HG03039 (cell line): ENCODE measurements at regions not wholly inside any gene's neighbourhood (a gene's known extent, or its start where the extent isn't known, plus 50 kb on each side); places are given as distances from the start of the nearest gene placed in this dataset.
"Not testable (repeated sequence)": the region's sequence is repeated elsewhere in the genome, so short reads cannot be mapped to it uniquely, and the experiment has no call there.

Experiments used
- ATAC-seq: cut with Tn5 transposase; IDR thresholded peaks from one replicate; pipeline ENCODE4 v1.9.1; 2021; ENCODE audit warnings: mild to moderate bottlenecking, moderate library complexity; ENCODE audit not compliant: unreplicated experiment

DNA sequence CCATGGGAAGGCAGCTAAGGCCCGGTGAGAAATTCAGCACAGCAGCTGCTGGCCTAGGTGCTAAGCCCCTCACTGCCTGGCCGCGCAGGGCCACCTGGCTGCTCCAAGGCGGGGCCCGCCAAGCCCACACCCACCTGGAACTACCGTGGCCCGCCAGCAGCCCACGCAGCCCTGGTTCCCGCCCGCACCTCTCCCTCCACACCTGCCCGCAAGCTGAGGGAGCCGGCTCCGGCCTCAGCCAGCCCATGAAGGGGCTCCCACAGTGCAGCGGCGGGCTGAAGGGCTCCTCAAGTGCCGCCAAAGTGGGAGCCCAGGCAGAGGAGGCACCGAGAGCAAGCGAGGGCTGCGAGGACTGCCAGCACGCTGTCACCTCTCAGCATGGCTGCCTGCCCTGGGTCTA lies 146.9 kb upstream of the APOOL start:
- ATAC-seq, result not testable (repeated sequence)

DNA sequence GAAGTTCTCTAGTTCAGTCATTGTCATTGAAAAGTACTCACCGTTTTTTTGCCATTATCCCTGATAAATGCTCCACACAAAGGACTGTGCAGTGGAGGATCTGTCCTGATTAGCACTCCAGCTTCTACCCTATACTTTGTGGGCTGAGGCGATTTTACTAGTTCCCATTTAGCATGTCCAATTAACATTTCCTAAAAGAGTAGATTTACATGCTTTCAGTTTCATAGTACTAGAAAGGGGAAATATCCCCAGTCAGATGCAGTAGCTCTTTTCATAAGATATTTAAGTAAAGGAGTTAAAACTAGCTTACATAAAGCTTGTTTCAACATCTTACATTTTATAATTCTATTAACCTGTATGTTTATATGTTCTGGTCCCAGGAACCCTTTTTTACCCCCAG lies 144.9 kb upstream of the APOOL start:
- not testable (repeated sequence) for ATAC-seq

DNA sequence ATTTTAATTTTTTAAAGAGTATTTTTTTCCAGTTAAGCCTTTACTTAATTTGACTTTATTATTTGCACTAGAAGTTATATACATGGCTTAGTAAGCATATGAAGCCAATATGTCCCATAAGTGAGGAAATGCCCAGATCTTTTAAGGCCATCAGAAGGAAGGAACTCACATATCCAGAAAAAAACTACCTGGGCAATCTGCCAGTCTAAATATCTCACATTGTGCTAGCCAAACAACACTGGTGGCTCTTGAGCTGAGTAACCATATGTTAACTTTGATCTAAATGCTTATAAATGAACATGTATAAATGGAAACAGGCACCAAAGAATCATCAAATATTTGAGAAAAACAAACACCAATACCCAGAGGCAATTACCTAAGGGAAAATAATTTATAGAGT lies 138.6 kb upstream of the APOOL start:
- ATAC-seq, result no peak

DNA sequence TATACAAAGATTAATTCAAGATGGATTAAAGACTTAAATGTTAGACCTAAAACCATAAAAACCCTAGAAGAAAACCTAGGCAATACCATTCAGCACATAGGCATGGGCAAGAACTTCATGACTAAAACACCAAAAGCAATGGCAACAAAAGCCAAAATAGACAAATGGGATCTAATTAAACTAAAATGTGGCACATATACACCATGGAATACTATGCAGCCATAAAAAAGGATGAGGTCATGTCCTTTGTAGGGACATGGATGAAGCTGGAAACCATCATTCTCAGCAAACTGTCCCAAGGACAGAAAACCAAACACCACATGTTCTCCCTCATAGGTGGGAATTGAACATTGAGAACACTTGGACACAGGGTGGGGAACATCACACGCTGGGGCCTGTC lies 133.4 kb upstream of the APOOL start:
- not testable (repeated sequence) for ATAC-seq

DNA sequence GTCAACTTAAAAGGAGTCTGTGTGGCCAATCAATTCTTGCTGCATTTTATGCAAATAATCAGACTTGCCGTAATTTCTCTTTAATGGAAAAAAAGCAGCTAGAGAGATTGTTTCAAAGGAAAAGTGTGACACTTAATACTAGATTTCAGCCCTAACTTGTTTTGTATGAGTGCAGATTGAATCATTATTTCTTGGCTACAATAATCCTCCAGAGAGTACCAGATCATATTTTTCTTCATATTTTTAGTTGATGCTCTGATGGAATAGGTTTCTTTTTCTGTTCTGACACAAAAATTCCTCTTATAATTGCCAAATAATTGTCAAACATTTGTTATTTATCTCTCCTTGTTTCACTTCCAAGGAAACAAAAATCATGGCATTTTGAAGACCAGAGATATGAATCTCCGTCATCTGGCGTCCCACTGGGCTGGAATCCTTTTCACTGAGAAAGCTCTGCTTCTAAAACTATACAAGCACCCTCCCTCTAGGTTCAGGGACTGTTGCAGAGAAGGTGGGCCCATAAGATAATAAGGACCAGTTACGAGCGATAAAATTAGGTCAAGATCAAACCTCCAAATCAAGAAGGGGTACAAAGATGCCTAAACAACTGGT lies 131.4 kb upstream of the APOOL start:
- ATAC-seq, result not testable (repeated sequence)

DNA sequence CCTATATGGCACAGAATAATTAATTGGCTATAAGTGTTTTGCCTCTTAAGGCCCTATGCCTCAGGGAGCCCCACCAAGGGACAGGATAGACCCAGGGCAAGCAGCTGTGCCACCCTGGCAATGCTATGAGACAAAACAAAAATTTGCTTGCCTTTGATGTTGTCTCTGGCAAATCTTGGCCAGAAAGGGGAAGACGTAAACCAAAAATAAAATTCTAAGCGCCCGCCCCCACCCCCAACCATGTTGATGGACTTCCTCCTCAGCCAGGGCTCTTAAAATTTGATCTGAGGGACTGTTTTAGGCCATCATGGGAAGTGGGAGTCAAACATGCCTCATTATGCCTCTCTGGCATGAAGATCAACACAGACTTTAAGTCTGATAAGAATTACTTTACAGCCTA lies 130.5 kb upstream of the APOOL start:
- no peak for ATAC-seq

DNA sequence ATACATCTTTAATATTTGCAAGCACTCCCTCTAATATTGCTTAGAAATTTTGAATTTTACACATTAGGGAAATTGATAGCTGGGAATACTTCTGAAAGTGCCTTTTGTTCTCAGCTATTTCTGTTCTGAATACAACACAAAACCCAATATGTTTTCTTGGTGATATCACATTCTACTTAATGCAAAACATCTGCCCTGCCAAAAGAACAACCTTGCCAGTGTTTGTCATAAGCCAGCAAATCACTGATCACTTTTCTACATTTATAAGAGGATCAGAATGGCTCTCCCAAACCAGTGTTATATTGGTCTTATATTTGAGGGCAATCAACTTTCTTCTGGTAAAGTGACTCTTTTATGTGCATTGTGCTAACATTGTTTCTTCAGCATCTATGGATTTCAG lies 126.8 kb upstream of the APOOL start:
- ATAC-seq, result no peak

DNA sequence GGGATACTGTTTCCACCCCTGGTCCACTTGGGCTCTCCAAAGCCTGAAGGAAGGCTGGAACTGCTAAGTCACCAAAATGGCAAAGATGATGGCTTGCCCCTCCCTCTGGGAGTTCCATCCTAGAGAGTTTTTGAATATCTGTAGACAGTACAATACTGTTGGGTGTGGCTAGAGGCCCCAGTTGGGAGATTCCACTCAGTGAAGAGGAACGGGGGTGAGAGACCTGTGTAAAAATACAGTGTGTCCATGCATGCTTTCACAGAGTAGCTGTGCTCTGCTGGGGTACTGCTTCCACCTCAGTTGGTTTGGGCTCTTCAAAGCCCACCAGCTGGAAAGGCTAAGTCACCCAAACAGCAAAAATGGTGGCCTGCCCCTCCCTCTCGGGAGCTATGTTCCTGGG lies 109.8 kb upstream of the APOOL start:
- no peak for ATAC-seq

DNA sequence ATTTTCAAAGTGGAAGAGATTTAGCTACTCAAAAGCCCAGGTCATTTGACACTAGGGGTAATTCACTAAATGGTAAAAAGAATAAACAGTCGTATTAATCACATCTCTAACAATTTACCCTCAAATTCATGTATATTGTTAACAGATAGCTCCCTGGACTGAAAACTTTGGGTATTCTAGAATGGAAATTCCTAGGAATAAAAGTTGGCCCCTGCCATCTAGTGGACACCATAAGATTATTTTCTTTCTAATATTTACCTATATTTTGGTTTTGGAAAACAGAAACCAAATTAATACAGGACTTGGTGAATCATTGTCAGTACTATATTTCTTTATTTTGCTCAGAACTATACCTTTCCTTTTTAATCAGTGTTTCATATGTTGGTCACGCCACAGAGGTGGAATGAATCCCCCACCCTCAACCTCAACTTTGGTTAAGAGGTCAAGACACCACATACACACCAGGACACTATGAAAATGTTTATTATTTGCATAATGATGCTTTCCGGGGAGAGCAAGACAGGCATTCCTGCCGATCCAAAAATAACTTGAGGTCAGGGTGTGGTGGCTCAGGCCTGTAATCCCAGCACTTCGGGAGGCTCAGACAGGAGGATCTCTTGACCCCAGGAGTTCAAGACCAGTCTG lies 96.2 kb upstream of the APOOL start:
- ATAC-seq, result no peak

DNA sequence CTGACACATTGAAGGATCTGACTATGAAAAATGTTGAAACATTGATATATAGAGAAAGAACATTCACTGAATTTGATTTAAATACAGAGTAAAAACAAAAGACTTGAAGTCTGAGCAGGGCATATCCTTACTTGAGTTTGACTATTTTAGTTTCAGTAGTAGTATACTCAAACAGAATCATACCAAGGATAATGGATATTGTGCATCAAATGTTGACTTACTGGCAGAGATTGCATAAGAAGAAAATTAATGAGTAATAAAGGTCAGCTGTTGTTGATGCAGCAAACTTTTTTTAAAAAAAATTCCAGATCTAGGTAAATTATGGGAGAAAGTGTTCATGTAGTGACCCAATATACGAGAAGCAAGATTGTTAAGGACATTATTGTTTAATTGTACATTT lies 94.5 kb upstream of the APOOL start:
- no peak for ATAC-seq

DNA sequence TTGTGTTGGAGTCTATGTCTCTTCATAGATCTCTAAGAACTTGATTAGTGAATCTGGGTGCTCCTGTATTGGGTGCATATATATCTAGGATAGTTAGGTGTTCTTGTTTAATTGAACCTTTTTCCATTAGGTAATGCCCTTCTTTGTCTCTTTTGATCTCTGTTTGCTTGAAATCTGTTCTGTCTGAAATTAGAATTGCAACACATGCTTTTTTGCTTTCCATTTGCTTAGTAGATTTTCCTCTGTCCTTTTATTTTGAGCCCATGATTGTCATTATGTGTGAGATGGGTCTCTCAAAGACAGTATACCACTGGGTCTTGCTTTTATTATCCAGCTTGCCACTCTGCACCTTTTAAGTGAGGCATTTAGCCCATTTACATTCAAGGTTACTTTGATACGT lies 79.1 kb upstream of the APOOL start:
- no peak for ATAC-seq

DNA sequence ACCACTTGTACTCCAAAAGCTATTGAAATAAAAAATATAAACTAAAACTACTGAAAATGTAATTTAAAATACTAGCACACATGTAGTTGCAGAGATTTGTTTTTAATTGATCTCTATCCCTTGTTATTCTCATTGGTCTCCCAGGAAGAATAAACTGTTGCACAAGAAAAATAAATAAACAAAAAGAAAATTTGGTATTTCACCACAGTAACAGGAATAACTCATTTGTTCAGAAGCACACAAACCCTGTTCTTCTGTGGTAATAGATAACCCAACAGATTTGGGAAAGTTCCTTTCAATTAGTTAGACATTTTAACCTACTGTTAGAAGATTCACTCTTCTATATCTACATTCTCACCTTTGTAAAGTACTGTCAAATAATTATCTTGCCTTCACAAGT lies 70.9 kb upstream of the APOOL start:
- ATAC-seq, result no peak

DNA sequence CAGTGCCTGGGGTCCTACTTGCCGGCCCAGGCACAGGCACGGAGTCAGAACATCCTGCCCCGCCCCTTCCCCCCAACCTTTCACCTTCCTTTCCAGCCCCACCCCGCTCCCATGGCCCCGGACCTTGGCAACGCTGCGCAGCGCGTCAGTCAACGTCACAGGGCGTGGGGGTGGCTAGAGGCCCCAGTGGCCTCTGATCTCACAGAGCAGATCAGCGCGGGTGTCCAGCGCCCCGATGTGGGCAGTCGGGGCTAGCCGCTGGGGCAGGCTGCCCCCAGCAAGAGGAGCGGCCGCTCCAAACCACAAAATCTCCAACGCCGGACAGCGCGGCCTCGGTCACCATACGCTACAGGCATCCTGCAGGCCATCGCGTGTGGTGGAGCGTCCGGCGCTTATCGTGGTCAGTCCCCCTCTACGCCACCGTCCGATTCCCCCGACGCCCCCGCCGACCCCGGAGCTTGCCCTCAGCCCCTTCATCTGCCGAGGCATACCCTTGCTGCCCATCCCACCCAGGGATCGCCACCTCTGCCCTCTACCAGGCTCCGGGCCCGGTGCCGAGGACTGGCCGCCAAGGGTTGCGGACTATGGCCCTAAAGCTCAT lies 69.6 kb upstream of the APOOL start:
- no peak for ATAC-seq
